Transverse colon (tissue), 3 donors: ENCODE measurements at regions not wholly inside any gene's neighbourhood (a gene's known extent, or its start where the extent isn't known, plus 50 kb on each side); places are given as distances from the start of the nearest gene placed in this dataset.

Source experiments
- CTCF ChIP-seq, 5 experiments: fragments of 200-600 bp in 3 of 5; fragments of 450-650 bp in 2 of 5; sonication (generic) in 3 of 5; IDR thresholded peaks; 1 replicate in 2 of 5; 2 replicates in 3 of 5; pipeline ENCODE4 v1.5.1; 2016 to 2017; ENCODE audit warnings: antibody characterized with exemption in 5 of 5, inconsistent platforms in 3 of 5, mild to moderate bottlenecking in 2 of 5, moderate library complexity in 1 of 5
- EP300 ChIP-seq: sonication (generic); formaldehyde crosslinking; IDR thresholded peaks from one replicate; pipeline ENCODE4 v1.6.1; 2017; ENCODE audit warnings: antibody characterized with exemption, low read depth
- POLR2A ChIP-seq: fragments of 450-650 bp; IDR thresholded peaks from one replicate; pipeline ENCODE4 v1.6.1; 2016; ENCODE audit warnings: antibody characterized with exemption, mild to moderate bottlenecking, moderate library complexity

GRCh38 chr12:20260851-20261250 is 107.5 kb upstream of the PDE3A start:
- TF ChIP-seq CTCF (IDR thresholded peaks at IDR 0.05) (no peak), EP300 (no peak), POLR2A (no peak)
